ENCODE measurements at regions not wholly inside any gene's neighbourhood (a gene's known extent, or its start where the extent isn't known, plus 50 kb on each side); places are given as distances from the start of the nearest gene placed in this dataset.

- H3K9me3 Mint-ChIP-seq, result peaks cover 0 to 1% (median 0%) of the 10 kb centered on the region in 7 donors
- intact Hi-C loops (cut with micrococcal nuclease), result no loop called here
- H3K4me1 Mint-ChIP-seq, result no peaks in the 10 kb centered on the region
- Histone ChIP-seq H3K27ac (ENCODE audit: low read depth in 1 of 2, low read length in 2 of 2) (no peak overlapping the region), H3K27me3 (ENCODE audit: control insufficient read depth in 2 of 2, insufficient read depth in 2 of 2, low read length in 2 of 2) (no peaks in the 10 kb centered on the region), H2AFZ (ENCODE audit: insufficient read depth, low read depth, low read length, poor library complexity, severe bottlenecking) (no peak overlapping the region), H3K79me2 (ENCODE audit: insufficient read depth, low read length) (no peaks in the 10 kb centered on the region), H3K9ac (ENCODE audit: insufficient read depth, low read length, poor library complexity, severe bottlenecking) (no peak overlapping the region), H3K4me1 (ENCODE audit: control insufficient read depth in 1 of 2, insufficient read depth in 2 of 2, low read length in 2 of 2) (no peaks in the 10 kb centered on the region), H3K9me3 (replicated peaks in 1 of 2; ENCODE audit: control insufficient read depth in 1 of 2, insufficient read depth in 1 of 2, low read length in 2 of 2) (no peaks in the 10 kb centered on the region), H3K36me3 (replicated peaks in 1 of 2; ENCODE audit: control insufficient read depth in 1 of 2, insufficient read depth in 2 of 2, low read length in 2 of 2) (no peaks in the 10 kb centered on the region), H4K20me1 (ENCODE audit: insufficient read depth, low read length) (no peaks in the 10 kb centered on the region), H3K4me3 (replicated peaks in 1 of 3; ENCODE audit: low read depth in 2 of 3, low read length in 3 of 3) (no peak overlapping the region), H3K4me2 (replicated peaks; ENCODE audit: extremely low read depth, low read length, poor library complexity, severe bottlenecking) (no peak overlapping the region)
- WGBS (ENCODE audit: insufficient coverage), result no CpG with 5 or more reads among the region's 3 CpGs
- H3K27ac Mint-ChIP-seq, result no peak overlapping the region
- H3K4me3 Mint-ChIP-seq, result no peak overlapping the region
- TF ChIP-seq, protein P1, sequence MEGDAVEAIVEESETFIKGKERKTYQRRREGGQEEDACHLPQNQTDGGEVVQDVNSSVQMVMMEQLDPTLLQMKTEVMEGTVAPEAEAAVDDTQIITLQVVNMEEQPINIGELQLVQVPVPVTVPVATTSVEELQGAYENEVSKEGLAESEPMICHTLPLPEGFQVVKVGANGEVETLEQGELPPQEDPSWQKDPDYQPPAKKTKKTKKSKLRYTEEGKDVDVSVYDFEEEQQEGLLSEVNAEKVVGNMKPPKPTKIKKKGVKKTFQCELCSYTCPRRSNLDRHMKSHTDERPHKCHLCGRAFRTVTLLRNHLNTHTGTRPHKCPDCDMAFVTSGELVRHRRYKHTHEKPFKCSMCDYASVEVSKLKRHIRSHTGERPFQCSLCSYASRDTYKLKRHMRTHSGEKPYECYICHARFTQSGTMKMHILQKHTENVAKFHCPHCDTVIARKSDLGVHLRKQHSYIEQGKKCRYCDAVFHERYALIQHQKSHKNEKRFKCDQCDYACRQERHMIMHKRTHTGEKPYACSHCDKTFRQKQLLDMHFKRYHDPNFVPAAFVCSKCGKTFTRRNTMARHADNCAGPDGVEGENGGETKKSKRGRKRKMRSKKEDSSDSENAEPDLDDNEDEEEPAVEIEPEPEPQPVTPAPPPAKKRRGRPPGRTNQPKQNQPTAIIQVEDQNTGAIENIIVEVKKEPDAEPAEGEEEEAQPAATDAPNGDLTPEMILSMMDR (IDR thresholded peaks at IDR 0.05), result no peak
- DNase-seq, result no peak
- H3K36me3 Mint-ChIP-seq, result no peaks in the 10 kb centered on the region
- H3K27me3 Mint-ChIP-seq (ENCODE audit: low read depth in 3 of 3), result no peaks in the 10 kb centered on the region
Observed at GRCh38 chrX:124986284-124986683, 333.4 kb upstream of the TEX13C start.

GRCh38 chrX:124993735-124994134, 325.9 kb upstream of the TEX13C start:
- Mint-ChIP-seq H3K9me3 (peaks cover 0 to 2% (median 0%) of the 10 kb centered on the region in 7 donors), H3K36me3 (no peaks in the 10 kb centered on the region), H3K27ac (no peak overlapping the region), H3K4me3 (no peak overlapping the region), H3K27me3 (ENCODE audit: low read depth in 3 of 3) (no peaks in the 10 kb centered on the region), H3K4me1 (no peaks in the 10 kb centered on the region)
- Histone ChIP-seq H3K36me3 (replicated peaks in 1 of 2; ENCODE audit: control insufficient read depth in 1 of 2, insufficient read depth in 2 of 2, low read length in 2 of 2) (no peaks in the 10 kb centered on the region), H3K9ac (ENCODE audit: insufficient read depth, low read length, poor library complexity, severe bottlenecking) (no peak overlapping the region), H3K9me3 (replicated peaks in 1 of 2; ENCODE audit: control insufficient read depth in 1 of 2, insufficient read depth in 1 of 2, low read length in 2 of 2) (no peaks in the 10 kb centered on the region), H3K4me2 (replicated peaks; ENCODE audit: extremely low read depth, low read length, poor library complexity, severe bottlenecking) (no peak overlapping the region), H3K27ac (ENCODE audit: low read depth in 1 of 2, low read length in 2 of 2) (no peak overlapping the region), H3K4me3 (replicated peaks in 1 of 3; ENCODE audit: low read depth in 2 of 3, low read length in 3 of 3) (no peak overlapping the region), H4K20me1 (ENCODE audit: insufficient read depth, low read length) (no peaks in the 10 kb centered on the region), H2AFZ (ENCODE audit: insufficient read depth, low read depth, low read length, poor library complexity, severe bottlenecking) (no peak overlapping the region), H3K79me2 (ENCODE audit: insufficient read depth, low read length) (no peaks in the 10 kb centered on the region), H3K4me1 (ENCODE audit: control insufficient read depth in 1 of 2, insufficient read depth in 2 of 2, low read length in 2 of 2) (no peaks in the 10 kb centered on the region), H3K27me3 (ENCODE audit: control insufficient read depth in 2 of 2, insufficient read depth in 2 of 2, low read length in 2 of 2) (no peaks in the 10 kb centered on the region)
- no CpG with 5 or more reads among the region's 1 CpG for WGBS (ENCODE audit: insufficient coverage)
- intact Hi-C loops (cut with micrococcal nuclease), result no loop called here
- TF ChIP-seq, protein P1 (IDR thresholded peaks at IDR 0.05), result no peak
- no peak for DNase-seq

Data from CD14-positive monocyte (primary cell).